ES-I3 (cell line): ENCODE measurements at regions not wholly inside any gene's neighbourhood (a gene's known extent, or its start where the extent isn't known, plus 50 kb on each side); places are given as distances from the start of the nearest gene placed in this dataset.

Experiments
- H3K36me3 ChIP-seq: 2 replicates; pipeline ENCODE4 v1.6.1; 2013; ENCODE audit warnings: mild to moderate bottlenecking, low read length, control low read depth, moderate library complexity; ENCODE audit not compliant: insufficient read depth
- H3K4me1 ChIP-seq: 2 replicates; pipeline ENCODE4 v1.6.1; 2013; ENCODE audit warnings: mild to moderate bottlenecking, control low read depth, low read length; ENCODE audit not compliant: insufficient read depth
- H3K9ac ChIP-seq: 2 replicates; pipeline ENCODE4 v1.6.1; 2013; ENCODE audit warnings: low read depth, mild to moderate bottlenecking, low read length, moderate library complexity
- H3K9me3 ChIP-seq: 2 replicates; pipeline ENCODE4 v1.6.1; 2013; ENCODE audit warnings: mild to moderate bottlenecking, low read length, moderate library complexity; ENCODE audit not compliant: control insufficient read depth, insufficient read depth

DNA sequence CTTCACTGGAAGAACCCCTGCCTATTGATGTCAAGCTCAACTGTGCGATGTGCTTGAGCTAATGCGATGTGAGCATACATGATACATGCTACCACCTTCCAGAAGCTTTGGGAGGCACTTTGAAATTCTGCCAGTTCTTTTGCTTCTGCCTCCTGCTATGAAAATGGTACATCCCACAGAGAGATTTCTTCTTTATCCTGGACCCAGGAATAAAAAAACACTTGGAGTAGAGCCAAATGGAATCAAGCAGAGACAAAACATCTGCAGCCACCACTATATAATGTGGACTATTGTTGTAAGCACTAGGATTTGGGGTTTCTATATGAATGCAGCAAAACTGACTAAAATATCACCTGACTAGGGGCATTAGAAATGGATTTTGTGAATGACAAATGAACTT, 119.9 kb upstream of the GAP43 start:
- Histone ChIP-seq H3K9ac (no peak overlapping the region), H3K4me1 (peaks cover 7% of the 10 kb centered on the region; the same call in 1 of the 2 replicates)

DNA sequence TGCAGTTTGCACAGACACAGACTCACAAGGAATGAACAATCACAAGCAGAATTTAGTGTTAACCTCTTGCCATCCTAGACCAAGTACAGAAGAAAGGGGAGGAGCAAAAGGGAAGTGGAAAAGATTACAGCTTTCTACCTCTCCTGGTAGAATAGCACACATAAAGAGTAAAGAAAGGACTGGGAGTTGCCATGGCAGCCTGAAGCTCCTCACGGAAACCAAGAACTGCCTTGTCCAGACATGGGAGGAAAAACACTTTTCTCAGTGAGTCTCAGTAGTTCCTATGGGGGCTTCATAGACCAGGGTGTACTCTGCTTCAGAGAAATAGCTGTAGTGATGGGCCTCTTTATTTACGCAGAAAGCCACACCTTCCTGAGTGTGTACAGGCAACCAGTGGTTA, 114.7 kb upstream of the GAP43 start:
- H3K9ac ChIP-seq = no peak overlapping the region
- no peaks in the 10 kb centered on the region for H3K4me1 ChIP-seq
- no peaks in the 10 kb centered on the region for H3K36me3 ChIP-seq
- H3K9me3 ChIP-seq = peaks cover 14% of the 10 kb centered on the region; the same call in 1 of the 2 replicates

More for the DNA sequence above, 119.9 kb upstream of the GAP43 start:
- peaks cover 14% of the 10 kb centered on the region; the same call in 1 of the 2 replicates for H3K9me3 ChIP-seq
- no peaks in the 10 kb centered on the region for H3K36me3 ChIP-seq

DNA sequence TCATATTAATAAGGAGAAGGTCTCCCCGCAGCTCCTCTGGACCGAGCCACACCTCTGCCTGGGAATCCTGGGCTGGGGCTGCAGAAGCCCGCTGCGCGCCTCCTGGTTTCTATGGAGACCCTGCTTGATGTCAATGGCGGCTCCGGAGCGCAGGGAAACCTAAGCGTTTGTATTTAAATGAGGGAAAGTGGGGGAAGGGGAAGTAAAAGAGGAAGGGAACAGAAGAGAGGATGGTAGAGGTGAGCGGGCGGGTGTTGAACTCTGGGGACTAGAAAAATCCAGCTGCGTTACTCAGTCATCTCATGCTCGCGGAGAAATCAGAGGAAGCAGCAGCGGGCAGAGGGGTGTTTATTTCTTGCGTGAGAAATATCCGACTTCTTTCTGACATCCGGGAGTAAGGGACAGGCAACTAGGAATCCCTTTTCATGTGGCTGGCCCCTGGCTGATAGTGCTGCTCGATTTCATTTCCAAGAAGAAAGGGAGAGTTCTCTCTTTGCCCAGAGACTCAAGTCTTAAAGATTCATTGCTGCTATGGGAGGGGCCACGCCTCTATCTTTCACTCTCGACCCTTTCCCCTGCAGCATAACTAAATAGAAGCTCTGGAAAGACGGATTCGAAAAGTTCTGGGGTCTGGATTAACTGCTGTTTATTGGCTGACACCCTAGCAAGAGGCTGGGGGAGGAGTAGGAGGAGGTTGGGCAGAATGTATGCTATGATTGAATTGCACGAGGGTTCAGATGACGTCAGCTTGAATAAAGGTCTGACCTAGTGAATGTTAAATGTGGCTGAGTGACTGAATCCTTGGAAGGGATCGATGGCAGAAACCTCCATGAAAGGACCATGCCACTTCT, 110.5 kb upstream of the GAP43 start:
- Histone ChIP-seq H3K9ac (peak overlapping the region; percentile 77), H3K36me3 (no peaks in the 10 kb centered on the region), H3K4me1 (peaks cover 11% of the 10 kb centered on the region; the same call in 1 of the 2 replicates), H3K9me3 (no peaks in the 10 kb centered on the region)

DNA sequence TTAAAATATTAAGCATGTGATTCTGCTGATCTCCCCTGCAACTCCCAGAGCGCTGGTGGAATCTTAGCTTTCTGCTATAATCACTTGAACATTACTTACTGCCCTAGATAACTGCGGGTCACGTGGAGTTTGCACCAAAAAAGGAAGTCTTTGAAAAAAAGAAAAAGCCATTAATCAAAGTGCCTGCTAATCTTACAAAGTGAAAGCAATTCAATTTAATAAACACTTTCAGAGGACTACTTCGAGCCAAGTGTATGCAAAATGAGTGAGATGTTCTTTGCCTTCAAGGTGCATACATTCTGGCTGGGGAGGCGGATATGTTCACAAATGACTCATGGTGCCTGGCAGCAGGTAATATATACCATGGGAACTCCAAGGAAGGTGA, 109.9 kb upstream of the GAP43 start:
- Histone ChIP-seq H3K9me3 (no peaks in the 10 kb centered on the region), H3K9ac (peak overlapping the region; percentile 77), H3K4me1 (peaks cover 17% of the 10 kb centered on the region), H3K36me3 (no peaks in the 10 kb centered on the region)

DNA sequence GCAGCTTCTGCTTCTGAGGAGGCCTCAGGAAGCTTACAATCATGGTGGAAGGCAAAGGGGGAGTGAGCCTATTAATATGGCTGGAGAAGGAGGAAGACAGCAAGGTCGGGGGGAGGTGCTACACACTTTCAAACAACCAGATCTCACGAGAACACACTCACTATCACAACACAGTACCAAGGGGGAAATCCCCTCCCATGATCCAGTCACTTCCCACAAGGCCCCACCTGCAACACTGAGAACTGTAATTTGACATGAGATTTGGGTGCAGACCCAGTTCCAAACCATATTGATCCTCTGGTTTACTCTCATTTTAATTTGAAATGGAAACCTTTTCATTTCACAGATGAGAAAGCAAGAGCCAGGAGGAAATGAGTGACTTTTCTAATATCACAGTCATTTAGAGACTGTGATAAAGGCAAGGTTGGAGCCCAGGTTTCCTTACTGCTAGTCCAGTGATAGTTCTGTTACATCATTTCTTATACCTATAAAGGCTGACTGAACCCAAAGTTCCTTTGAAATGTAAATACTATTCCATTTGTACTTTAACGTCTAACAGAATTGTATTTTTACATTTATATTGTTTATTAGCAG, 105.8 kb upstream of the GAP43 start:
- Histone ChIP-seq H3K36me3 (no peaks in the 10 kb centered on the region), H3K9ac (no peak overlapping the region), H3K4me1 (peaks cover 25% of the 10 kb centered on the region), H3K9me3 (no peaks in the 10 kb centered on the region)

DNA sequence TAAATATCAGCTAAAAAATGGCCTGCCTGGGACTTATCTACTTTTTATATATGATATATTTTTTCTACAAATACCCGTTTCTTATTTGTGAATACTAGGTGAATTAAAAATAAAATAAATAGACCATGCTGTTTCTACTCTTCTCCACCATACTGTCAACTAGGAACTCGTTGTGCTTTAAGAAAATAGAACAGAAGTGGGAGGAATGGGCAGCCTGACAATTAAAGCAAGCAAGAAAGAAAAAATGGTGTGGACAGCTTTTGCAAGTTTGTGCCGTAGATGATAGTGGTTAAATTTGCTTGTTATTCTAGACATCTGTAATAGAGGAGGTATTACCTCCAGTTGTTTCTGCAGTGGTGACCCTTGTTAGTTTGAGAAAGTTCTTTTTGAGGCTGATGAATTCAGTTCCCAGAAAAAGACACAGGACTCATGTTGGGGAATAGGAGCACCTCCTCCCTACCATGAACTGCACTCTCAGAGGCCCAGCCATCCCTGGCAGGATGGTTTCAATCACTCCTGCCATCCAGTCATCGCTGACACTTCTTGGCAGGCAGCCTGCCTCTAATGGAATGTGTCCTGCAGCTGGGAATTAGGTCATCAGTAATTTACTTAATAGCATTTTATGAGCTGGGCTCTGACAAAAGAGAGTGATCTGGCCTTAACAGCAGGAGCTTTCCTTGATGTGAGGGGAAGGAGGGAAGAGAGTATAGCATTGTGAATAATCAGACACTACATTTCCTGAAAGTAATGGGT, 105.0 kb upstream of the GAP43 start:
- Histone ChIP-seq H3K4me1 (peaks cover 28% of the 10 kb centered on the region), H3K9ac (no peak overlapping the region), H3K9me3 (no peaks in the 10 kb centered on the region), H3K36me3 (no peaks in the 10 kb centered on the region)

DNA sequence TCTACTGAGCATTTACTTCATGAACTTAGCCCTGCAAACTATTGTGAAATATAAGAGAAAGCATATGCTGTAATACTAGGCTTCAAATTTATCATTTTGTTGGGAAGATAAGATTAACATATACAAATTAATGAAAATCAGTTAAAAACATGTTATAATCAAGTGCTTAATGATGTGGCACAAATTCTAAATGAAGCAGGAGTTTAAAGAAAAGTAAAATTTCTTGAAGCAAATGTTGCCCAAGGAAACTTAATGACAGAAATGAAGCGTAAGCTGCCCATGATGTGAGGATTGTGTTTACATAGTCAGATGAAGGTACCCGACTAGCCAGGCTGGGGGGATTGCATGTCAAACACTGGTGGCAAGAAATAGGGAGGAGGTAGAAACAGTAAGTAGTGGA, 103.1 kb upstream of the GAP43 start:
- H3K9me3 ChIP-seq = no peaks in the 10 kb centered on the region
- no peak overlapping the region for H3K9ac ChIP-seq
- H3K4me1 ChIP-seq = peaks cover 31% of the 10 kb centered on the region
- no peaks in the 10 kb centered on the region for H3K36me3 ChIP-seq

DNA sequence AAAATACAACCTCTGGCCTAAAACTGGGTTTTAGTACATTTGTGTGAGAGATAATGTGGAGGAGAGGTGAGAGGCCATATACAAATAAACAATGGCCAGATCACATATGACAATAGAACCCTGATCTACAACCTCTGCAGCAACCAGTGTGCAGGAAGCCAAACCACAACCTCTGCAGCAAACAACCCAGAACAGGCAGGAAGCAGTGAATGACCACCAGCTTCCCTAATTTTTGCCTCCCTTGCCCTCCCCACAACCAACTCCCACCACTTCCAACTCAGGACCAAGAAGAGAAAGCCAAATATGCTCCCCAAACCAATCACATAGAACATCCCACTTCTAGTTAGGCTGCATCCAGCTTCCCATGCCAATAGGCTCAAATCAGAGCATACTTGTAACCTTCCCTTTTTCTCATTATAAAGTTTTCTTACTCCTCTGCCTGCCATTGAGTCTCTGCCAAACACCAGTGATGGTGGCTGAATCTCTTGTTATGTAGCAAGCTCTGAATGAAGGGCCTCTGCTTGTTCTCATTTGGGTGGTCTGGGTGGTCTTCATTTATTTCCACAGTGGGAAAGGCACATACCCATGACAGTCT, 102.6 kb upstream of the GAP43 start:
- Histone ChIP-seq H3K4me1 (peaks cover 31% of the 10 kb centered on the region), H3K9ac (no peak overlapping the region), H3K9me3 (no peaks in the 10 kb centered on the region), H3K36me3 (no peaks in the 10 kb centered on the region)

DNA sequence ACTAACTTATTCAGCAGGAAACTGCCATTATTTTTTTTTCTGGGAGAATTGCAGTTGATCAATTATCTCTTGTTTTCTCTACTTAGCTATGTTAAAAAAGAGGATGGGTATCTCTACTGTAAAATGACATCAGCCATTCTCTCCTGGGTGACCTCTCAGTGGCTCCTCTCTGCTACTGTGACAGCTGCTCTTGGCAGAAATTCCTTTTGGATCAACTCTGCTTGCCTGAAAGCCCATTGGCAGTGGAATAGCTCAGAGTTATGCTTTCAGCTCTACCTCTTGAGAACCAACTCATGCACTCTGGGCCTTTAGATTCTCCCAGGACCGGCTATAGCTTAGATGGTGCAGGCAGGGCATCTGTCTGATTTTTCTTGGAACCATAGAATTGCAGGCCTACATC, 99.9 kb upstream of the GAP43 start:
- no peak overlapping the region for H3K9ac ChIP-seq
- no peaks in the 10 kb centered on the region for H3K9me3 ChIP-seq
- no peaks in the 10 kb centered on the region for H3K36me3 ChIP-seq
- peaks cover 14% of the 10 kb centered on the region for H3K4me1 ChIP-seq

DNA sequence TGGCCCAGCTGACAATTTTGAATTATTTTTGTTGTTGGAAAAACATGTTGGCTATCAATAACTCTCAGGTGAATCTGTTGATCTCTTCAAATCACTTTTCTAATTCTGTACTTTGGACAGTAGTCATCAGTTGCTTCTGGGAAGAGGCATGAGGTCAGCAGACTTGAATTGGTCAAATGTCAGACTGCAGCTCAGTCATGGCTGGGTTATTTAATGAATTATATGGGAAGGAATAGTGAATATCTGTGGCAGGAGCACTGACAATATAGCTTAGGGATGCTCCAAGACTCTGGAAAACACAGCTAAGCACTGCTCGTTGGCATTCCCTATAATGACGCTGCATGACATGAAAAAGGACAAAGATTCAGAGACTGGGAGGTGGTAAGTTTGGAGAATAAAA, 98.8 kb upstream of the GAP43 start:
- Histone ChIP-seq H3K9ac (no peak overlapping the region), H3K36me3 (no peaks in the 10 kb centered on the region), H3K9me3 (no peaks in the 10 kb centered on the region), H3K4me1 (peaks cover 7% of the 10 kb centered on the region; the same call in 1 of the 2 replicates)

DNA sequence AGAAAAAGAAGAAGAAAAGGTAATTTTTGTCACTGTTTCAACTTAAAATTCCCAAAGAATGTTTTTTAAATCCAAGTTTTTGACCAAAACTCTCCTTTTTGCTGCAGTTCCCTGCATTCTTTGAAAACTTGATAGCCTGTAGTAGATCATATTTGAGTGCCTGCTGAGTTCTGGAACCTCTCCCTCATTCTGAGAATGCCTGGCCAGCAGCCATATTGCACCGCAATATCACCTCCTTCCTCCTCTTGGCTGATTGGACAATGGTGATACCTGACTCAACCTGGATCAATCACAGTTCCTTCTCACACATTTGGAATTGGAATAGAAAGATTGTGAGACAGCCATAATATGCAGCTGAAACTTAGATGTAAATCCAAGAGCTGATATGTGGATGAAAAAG, 97.6 kb upstream of the GAP43 start:
- no peak overlapping the region for H3K9ac ChIP-seq
- peaks cover 7% of the 10 kb centered on the region; the same call in 1 of the 2 replicates for H3K4me1 ChIP-seq
- H3K9me3 ChIP-seq = no peaks in the 10 kb centered on the region
- no peaks in the 10 kb centered on the region for H3K36me3 ChIP-seq

DNA sequence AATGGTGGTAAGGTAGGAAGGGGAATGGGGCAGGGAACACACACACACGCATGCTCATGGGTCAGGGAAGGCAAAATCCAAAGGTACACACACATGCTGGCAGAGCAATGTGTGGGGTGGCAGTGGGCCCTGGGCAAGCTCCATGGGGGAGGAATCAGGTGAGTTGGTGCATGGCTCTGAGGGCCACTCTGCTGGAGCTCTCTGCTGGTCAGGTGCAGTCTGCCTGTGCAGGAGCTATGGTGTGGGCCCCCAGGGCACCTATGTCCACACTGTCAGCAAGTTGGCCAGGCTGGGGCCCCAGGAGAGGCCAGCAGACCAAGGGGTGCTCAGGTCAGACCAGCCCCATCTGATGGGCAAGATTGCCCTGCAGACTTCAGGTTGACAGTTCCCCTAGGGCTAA, 90.1 kb upstream of the GAP43 start:
- Histone ChIP-seq H3K4me1 (no peaks in the 10 kb centered on the region), H3K9ac (no peak overlapping the region), H3K36me3 (no peaks in the 10 kb centered on the region), H3K9me3 (no peaks in the 10 kb centered on the region)

DNA sequence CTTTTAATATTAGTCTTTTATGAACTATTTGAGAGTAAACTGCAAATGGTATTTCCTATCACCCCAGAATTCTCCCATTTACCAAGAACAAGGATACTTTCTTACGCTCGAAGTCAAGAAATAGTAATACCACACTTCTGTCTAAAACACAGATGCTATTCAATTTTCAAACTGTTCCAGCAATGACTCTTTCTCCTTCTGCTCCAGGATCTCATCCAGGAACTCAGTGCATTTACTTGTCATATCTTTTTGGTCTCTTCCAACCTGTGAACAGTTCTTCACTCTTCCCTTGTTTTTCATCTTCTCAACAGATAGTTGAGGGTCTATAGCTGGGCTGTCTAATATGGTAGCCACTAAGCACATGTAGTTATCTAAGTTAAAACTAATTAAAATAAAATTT, 87.1 kb upstream of the GAP43 start:
- no peaks in the 10 kb centered on the region for H3K36me3 ChIP-seq
- no peaks in the 10 kb centered on the region for H3K9me3 ChIP-seq

DNA sequence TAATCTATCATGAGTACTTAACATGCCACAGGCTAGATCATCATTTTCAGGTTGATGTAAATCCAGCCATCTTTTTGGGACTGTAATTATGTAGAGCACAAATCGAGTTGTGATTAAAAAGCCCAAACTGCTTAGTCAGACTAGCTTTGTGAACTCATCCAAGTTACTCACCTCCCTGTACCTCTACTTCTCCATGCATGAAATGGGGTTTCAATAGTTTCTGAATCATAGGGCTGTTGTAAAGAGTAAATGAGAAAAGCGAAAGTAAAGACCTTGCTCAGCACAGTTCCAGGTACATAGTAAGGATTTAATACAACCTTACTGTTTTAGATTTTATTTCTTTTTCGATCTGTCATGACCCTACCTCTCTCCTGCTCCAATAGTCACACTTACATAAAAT, 85.6 kb upstream of the GAP43 start:
- no peak overlapping the region for H3K9ac ChIP-seq
- no peaks in the 10 kb centered on the region for H3K4me1 ChIP-seq
- no peaks in the 10 kb centered on the region for H3K9me3 ChIP-seq
- H3K36me3 ChIP-seq = no peaks in the 10 kb centered on the region

More for the DNA sequence above, 87.1 kb upstream of the GAP43 start:
- Histone ChIP-seq H3K9ac (no peak overlapping the region), H3K4me1 (no peaks in the 10 kb centered on the region)
